Astrocyte of the spinal cord (primary cell): ENCODE measurements at regions not wholly inside any gene's neighbourhood (a gene's known extent, or its start where the extent isn't known, plus 50 kb on each side); places are given as distances from the start of the nearest gene placed in this dataset.
"Not testable (repeated sequence)": the region's sequence is repeated elsewhere in the genome, so short reads cannot be mapped to it uniquely, and the experiment has no call there.

ENCODE experiments used
- DNase-seq: peaks from one replicate; pipeline ENCODE4 v3.0.0; 2011; ENCODE audit warnings: low read depth, low spot score
- H3K4me3 ChIP-seq: 2 replicates; pipeline ENCODE4 v1.5.1; 2011; ENCODE audit warnings: low read depth, mild to moderate bottlenecking, low read length, moderate library complexity
- in situ Hi-C: cut with HindIII; loops from 2 replicates; pipeline ENCODE4 v1.10.0; 2017; ENCODE audit warnings: low sequenced_read_pairs
- TF ChIP-seq, protein P1 (sequence below): IDR thresholded peaks from 2 replicates; pipeline ENCODE4 v1.5.1; 2012; ENCODE audit warnings: low read depth, mild to moderate bottlenecking, low read length, inconsistent platforms

DNA sequence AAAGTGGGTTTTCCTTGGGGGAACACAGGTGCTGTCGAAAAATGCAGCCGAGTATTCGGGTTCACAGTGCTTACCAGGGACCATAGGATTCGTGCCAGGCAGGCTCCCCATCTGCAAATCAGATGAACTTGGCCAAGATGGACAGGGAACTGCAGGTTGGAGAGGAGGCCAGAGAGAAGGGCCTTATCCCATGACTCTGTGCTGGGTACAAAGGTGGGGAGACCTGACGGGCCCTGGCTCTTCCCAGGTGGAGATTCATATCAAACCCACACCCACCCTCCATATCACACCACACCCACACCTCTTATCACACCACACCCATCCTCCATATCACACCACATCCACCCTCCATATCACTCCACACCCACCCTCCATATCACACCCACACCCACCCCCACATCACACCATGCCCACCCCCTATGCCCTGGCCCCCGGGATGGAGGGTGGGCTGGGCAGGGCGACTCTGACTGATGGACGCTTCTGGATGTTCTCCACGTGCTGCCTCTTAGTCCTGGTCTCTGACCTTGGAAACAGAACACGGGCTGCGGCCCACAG, 319.7 kb downstream of the ADGRD1 start:
- TF ChIP-seq, protein P1, sequence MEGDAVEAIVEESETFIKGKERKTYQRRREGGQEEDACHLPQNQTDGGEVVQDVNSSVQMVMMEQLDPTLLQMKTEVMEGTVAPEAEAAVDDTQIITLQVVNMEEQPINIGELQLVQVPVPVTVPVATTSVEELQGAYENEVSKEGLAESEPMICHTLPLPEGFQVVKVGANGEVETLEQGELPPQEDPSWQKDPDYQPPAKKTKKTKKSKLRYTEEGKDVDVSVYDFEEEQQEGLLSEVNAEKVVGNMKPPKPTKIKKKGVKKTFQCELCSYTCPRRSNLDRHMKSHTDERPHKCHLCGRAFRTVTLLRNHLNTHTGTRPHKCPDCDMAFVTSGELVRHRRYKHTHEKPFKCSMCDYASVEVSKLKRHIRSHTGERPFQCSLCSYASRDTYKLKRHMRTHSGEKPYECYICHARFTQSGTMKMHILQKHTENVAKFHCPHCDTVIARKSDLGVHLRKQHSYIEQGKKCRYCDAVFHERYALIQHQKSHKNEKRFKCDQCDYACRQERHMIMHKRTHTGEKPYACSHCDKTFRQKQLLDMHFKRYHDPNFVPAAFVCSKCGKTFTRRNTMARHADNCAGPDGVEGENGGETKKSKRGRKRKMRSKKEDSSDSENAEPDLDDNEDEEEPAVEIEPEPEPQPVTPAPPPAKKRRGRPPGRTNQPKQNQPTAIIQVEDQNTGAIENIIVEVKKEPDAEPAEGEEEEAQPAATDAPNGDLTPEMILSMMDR = no peak
- in situ Hi-C loops = no loop called here
- DNase-seq = no peak
- H3K4me3 ChIP-seq = no peak overlapping the region

DNA sequence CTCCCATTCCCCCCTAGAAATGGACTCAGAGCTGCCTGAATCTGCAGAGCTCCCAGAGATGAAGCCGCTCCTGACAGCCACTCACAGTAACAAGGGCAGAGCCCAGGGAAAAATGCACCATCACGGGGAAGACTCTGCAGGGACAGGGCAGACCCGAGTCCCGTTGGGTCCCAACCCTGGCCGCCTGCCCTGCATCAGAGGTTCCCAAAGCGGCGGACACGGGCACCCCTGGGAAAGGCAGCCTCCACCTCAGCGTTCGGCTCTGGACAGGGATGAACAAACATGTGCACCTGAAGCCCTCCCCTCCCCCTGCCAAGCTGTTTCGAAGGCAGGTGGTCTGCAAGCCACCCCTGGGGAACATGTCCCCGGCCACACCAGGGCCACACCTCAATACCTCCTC, 320.4 kb downstream of the ADGRD1 start:
- in situ Hi-C loops = no loop called here
- H3K4me3 ChIP-seq = no peak overlapping the region
- no peak for DNase-seq
- TF ChIP-seq, protein P1 = no peak

DNA sequence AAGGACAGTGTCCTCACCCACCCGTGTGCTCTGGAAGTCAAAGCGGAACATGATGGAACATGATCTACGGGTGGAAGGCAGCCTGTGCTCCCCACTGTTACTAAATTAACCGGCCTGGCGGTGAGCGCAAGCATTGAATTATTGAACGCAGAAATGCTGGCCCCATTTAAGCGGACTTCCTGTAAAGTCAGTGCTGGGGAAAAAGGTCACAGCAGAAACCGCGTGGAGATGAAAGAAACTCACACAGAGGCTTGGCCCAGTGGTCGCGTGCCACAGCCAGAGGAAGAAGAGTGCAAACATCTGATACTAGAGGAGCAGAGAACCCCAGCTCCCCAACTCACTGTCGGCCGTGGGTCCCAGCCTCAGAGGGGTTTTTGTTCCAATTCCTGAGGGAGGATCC, 321.2 kb downstream of the ADGRD1 start:
- TF ChIP-seq, protein P1 = no peak
- H3K4me3 ChIP-seq = no peak overlapping the region
- no peak for DNase-seq
- in situ Hi-C loops = no loop called here

DNA sequence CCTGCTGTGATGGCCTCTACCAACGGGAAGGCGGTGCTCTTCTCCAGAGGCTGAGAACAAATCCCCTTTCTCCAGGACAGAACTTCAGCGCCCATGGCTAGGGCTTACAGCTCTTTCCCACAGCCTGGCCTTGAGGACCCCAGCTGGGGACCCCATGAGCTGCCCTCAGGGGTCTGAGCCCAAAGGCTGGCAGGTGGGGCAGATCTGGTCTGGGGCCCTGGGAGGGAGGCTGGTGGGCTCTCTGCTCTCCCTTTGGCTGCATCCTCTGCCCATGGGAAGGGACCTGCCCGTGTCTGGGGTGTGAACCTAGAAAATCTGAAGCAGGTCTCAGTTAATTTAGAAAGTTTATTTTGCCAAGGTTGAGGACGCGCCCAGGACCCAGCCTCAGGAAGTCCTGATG, 322.1 kb downstream of the ADGRD1 start:
- no peak overlapping the region for H3K4me3 ChIP-seq
- TF ChIP-seq, protein P1 = no peak
- DNase-seq = no peak
- in situ Hi-C loops = no loop called here

DNA sequence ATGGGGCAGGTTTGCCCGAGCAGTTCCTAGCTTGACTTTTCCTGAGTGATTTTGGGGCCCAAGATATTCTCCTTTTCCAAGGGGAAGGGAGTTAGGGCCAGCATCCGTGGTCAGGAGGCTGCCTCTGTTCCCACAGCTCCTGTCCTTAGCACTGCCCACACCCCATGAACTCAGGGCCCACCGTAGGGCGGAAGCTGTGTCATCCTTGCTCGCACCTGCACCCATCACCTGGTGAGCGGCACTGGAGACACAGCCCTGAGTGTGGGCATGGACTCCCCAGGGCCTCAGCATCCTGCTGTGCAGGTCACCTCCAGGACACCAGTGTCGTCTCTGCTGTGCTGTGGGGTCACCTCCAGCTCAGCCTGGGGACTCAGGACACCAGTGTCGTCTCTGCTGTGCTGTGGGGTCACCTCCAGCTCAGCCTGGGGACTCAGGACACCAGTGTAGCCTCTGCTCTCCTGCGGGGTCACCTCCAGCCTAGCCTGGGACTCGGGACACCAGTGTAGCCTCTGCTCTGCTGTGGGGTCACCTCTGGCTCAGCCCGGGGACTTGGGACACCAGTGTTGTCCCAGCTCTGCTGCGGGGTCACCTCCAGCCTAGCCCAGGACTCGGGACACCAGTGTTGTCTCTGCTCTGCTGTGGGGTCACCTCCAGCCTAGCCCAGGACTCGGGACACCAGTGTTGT, 322.9 kb downstream of the ADGRD1 start:
- TF ChIP-seq, protein P1 = no peak
- no peak for DNase-seq
- H3K4me3 ChIP-seq = no peak overlapping the region
- in situ Hi-C loops = no loop called here

DNA sequence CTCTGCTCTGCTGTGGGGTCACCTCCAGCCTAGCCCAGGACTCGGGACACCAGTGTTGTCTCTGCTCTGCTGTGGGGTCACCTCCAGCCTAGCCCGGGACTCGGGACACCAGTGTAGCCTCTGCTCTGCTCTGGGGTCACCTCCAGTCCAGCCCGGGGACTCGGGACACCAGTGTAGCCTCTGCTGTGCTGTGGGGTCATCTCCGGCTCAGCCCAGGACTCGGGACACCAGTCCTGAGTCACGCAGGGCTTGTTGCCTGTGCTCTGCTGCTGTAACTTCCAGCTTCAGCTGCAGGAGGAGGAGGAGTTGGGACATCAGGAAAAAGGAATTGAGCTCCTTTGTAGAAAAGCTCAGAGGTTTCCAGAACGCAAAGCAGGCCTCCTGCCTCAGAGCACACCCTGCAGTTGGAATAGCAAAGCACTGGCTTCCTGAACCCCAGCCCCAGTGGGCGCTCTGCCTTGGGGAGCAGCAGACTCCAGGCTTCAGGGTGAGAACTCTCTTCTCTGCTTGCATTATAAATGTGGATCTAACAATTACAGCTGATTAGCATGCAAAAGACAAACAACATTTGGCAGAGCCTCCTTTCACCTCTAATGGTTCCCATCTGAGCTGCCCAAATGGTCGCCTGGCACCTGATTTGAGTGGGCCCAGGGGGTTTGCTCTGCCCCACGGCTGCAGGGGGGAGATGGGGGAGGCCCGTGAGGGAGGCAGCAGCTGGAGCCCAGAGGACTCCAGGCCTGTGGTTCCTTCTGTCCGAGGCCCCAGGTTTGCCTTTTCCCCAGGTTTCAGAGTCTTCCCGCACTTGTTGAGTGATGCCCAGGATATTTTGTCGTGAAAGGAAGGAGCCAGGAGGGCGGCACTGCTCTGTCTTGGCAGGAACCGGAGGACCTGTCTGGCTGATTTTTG, 323.7 kb downstream of the ADGRD1 start:
- H3K4me3 ChIP-seq, DNase-seq, in situ Hi-C loops: not testable (repeated sequence)

DNA sequence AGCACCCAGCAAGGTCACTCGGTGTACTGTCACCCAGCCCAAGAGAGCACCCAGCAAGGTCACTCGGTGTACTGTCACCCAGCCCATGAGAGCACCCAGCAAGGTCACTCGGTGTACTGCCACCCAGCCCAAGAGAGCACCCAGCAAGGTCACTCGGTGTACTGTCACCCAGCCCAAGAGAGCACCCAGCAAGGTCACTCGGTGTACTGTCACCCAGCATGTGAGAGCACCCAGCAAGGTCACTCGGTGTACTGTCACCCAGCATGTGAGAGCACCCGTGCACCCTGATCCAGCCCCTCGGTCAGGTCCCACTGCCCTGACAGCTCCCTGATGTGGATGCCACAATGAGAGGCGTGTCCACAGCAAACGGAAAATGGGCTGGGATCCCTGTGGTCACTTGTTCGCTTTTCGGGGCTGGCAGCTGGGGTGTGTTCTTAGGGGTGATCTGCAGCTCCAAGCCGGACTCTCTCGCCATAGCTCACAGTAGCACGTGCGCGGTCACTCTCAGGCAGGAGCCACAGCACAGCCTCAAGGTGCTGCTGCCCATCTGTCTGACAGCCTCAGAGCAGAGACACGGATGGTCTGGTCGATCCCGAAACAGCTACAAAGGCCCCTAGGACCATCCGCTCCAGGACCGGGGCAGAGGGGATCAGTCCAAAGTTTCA, 324.9 kb downstream of the ADGRD1 start:
- H3K4me3 ChIP-seq, in situ Hi-C loops, DNase-seq: not testable (repeated sequence)
